H1 (cell line): ENCODE measurements at regions not wholly inside any gene's neighbourhood (a gene's known extent, or its start where the extent isn't known, plus 50 kb on each side); places are given as distances from the start of the nearest gene placed in this dataset.

Experiments
- ASH2L ChIP-seq: fragments of 200-600, 300-600 bp; sonication (generic); IDR thresholded peaks from one replicate; pipeline ENCODE4 v1.7.1; 2017; ENCODE audit warnings: low read length
- BCL11A ChIP-seq, 2 experiments: IDR thresholded peaks; one replicate each; pipeline ENCODE4 v1.6.1; 2011; ENCODE audit warnings: low read depth in 2 of 2, low read length in 2 of 2, mild to moderate bottlenecking in 2 of 2
- BRCA1 ChIP-seq: IDR thresholded peaks from 2 replicates; pipeline ENCODE4 v1.6.1; 2012; ENCODE audit warnings: low read depth, low read length, improper control_type of control experiment
- CHD2 ChIP-seq: IDR thresholded peaks from 2 replicates; pipeline ENCODE4 v1.6.1; 2012; ENCODE audit warnings: low read length, improper control_type of control experiment
- EP300 ChIP-seq, 2 experiments: IDR thresholded peaks; 1 replicate in 1 of 2; 2 replicates in 1 of 2; pipeline ENCODE4 v1.6.1; 2011 to 2012; ENCODE audit warnings: low read depth in 2 of 2, low read length in 2 of 2, mild to moderate bottlenecking in 2 of 2, borderline replicate concordance in 1 of 2, inconsistent platforms in 1 of 2, moderate library complexity in 1 of 2
- FOSL1 ChIP-seq: IDR thresholded peaks from 2 replicates; pipeline ENCODE4 v1.6.1; 2011; ENCODE audit warnings: mild to moderate bottlenecking, low read depth, low read length, moderate library complexity; ENCODE audit not compliant: insufficient read depth
- MAFK ChIP-seq: IDR thresholded peaks from 2 replicates; pipeline ENCODE4 v1.6.1; 2012; ENCODE audit warnings: low read depth, mild to moderate bottlenecking, improper control_type of control experiment, low read length
- NRF1 ChIP-seq: IDR thresholded peaks from 2 replicates; pipeline ENCODE4 v1.6.1; 2011; ENCODE audit warnings: mild to moderate bottlenecking, low read depth, low read length, improper control_type of control experiment
- POU5F1 ChIP-seq: IDR thresholded peaks from 2 replicates; pipeline ENCODE4 v1.6.1; 2011; ENCODE audit warnings: low read depth, mild to moderate bottlenecking, low read length, moderate library complexity
- RAD21 ChIP-seq, 2 experiments: IDR thresholded peaks in 1 of 2; conservative IDR thresholded peaks in 1 of 2; 2 replicates each; pipeline ENCODE4 v1.6.1; 2011; ENCODE audit warnings: low read depth in 2 of 2, low read length in 2 of 2, improper control_type of control experiment in 1 of 2, inconsistent platforms in 1 of 2, mild to moderate bottlenecking in 1 of 2, moderate library complexity in 1 of 2
- SIRT6 ChIP-seq: IDR thresholded peaks from one replicate; pipeline ENCODE4 v1.7.1; 2012; ENCODE audit warnings: low read length, inconsistent platforms
- SIX5 ChIP-seq: IDR thresholded peaks from 2 replicates; pipeline ENCODE4 v1.6.1; 2011; ENCODE audit warnings: mild to moderate bottlenecking, low read depth, low read length
- SP2 ChIP-seq: IDR thresholded peaks from 2 replicates; pipeline ENCODE4 v1.6.1; 2012; ENCODE audit warnings: mild to moderate bottlenecking, low read length, inconsistent platforms
- SP4 ChIP-seq: IDR thresholded peaks from 2 replicates; pipeline ENCODE4 v1.6.1; 2012; ENCODE audit warnings: low read length, inconsistent platforms
- TF ChIP-seq, protein P1 (sequence below): IDR thresholded peaks from 2 replicates; pipeline ENCODE4 v1.6.1; 2012; ENCODE audit warnings: inconsistent platforms

DNA sequence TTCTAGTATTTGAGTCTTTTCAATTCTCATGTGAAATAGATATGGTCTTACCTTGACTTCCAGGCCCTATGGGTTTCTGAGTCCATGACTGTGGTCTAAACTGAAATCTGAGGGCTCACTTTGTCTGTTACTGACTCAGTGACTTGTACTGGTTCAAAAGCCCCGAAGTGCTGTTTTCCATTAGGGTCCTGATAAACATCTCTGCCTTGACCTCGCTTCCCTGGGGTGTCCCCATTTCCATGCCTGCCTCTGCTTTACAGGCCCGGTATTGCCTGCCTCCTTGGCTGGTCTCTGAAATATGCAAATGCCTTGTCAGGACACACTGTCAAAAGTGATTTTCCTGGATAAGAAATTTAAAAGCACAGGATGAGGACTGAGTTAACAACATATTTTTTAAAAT lies 538.8 kb downstream of the SOCS6 start (continued):
- TF ChIP-seq SIRT6 (no peak), BCL11A (IDR thresholded peaks at IDR 0.05; ENCODE audit: low read depth in 2 of 2, low read length in 2 of 2) (no peak), FOSL1 (no peak), POU5F1 (no peak), BRCA1 (no peak), CHD2 (no peak), SIX5 (no peak), ASH2L (no peak), MAFK (no peak), EP300 (IDR thresholded peaks at IDR 0.05; ENCODE audit: borderline replicate concordance in 1 of 2, low read depth in 2 of 2, low read length in 2 of 2) (no peak), SP2 (no peak), SP4 (no peak), NRF1 (no peak), RAD21 (IDR thresholded peaks at IDR 0.05 in 1 of 2, conservative IDR thresholded peaks at IDR 0.05 in 1 of 2; ENCODE audit: low read depth in 2 of 2, low read length in 2 of 2) (no peak)
- TF ChIP-seq, protein P1, sequence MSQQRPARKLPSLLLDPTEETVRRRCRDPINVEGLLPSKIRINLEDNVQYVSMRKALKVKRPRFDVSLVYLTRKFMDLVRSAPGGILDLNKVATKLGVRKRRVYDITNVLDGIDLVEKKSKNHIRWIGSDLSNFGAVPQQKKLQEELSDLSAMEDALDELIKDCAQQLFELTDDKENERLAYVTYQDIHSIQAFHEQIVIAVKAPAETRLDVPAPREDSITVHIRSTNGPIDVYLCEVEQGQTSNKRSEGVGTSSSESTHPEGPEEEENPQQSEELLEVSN, result no peak
